ENCODE measurements at regions not wholly inside any gene's neighbourhood (a gene's known extent, or its start where the extent isn't known, plus 50 kb on each side); places are given as distances from the start of the nearest gene placed in this dataset.
A peak's percentile ranks its signal among the peaks of the same experiment; 100 is the strongest.

DNA sequence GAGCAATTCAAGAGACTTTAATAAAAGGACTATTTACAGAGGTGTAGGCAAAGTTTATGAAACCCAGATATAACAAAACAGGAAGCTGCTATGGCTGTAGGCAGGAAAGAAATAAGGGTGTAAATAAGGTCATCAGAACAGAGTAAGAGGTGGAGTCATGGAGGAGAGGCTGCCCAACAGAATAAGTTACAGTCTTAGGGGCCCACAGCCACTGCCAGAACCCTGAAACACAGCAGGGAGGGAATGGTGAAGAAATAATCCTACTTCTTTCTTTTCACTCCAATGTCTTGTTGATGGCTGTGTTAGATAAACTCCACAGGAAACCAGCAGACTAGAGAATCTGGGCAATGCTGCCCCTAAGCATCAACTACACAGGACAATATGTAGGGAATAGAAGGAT lies 155.8 kb upstream of the TAC1 start:
- H3K27ac Mint-ChIP-seq = 0 out of 7 replicates have a peak overlapping the region, but pooled peaks of 1 of the 3 experiments have one; percentile 46
- no peak overlapping the region for H2BK120ac ChIP-seq (ENCODE audit: low read depth, low read length, poor library complexity, severe bottlenecking)
- peaks cover 11 to 15% of the 10 kb centered on the region in 2 experiments for H3K4me1 Mint-ChIP-seq
- H2AK5ac ChIP-seq (ENCODE audit: insufficient read length, low read length) = no peak overlapping the region
- H2BK20ac ChIP-seq (ENCODE audit: low read depth, low read length, poor library complexity, severe bottlenecking) = no peak overlapping the region
- H3K56ac ChIP-seq (ENCODE audit: insufficient read length, low read depth, low read length) = no peak overlapping the region
- H4K8ac ChIP-seq (replicated peaks; ENCODE audit: insufficient read length, low read depth, low read length) = no peak overlapping the region
- no peak for DNase-seq
- H3K27me3 Mint-ChIP-seq (ENCODE audit: low read depth) = no peaks in the 10 kb centered on the region
- no peak overlapping the region for H3K27ac ChIP-seq (ENCODE audit: insufficient read length, low read depth, low read length)
- no peaks in the 10 kb centered on the region for H3K79me1 ChIP-seq (ENCODE audit: insufficient read depth, low read depth, low read length, poor library complexity, severe bottlenecking)
- no peak overlapping the region for H2AFZ ChIP-seq (ENCODE audit: low read length)
- H3T11ph ChIP-seq (ENCODE audit: low read length) = no peak overlapping the region
- no peak overlapping the region for H4K5ac ChIP-seq (ENCODE audit: insufficient read length, low read depth, low read length)
- H4K20me1 ChIP-seq (ENCODE audit: control insufficient read depth, insufficient read depth, insufficient read length) = no peaks in the 10 kb centered on the region
- no peaks in the 10 kb centered on the region for H3K23me2 ChIP-seq (ENCODE audit: insufficient read length, low read depth, low read length, poor library complexity, severe bottlenecking)
- H2BK5ac ChIP-seq (ENCODE audit: insufficient read length, low read length) = no peak overlapping the region
- H3K23ac ChIP-seq (ENCODE audit: insufficient read length, low read depth, low read length) = no peak overlapping the region
- TF ChIP-seq CTCF (conservative IDR thresholded peaks at IDR 0.05) = no peak
- H3K9me3 ChIP-seq (ENCODE audit: control insufficient read depth, low read depth, low read length) = no peaks in the 10 kb centered on the region
- no peak overlapping the region for H2BK15ac ChIP-seq (ENCODE audit: low read depth, low read length)
- no peak overlapping the region for H3K4me2 ChIP-seq (ENCODE audit: insufficient read depth, insufficient read length, low read length)
- H3K79me2 ChIP-seq (ENCODE audit: insufficient read depth, low read length) = no peaks in the 10 kb centered on the region
- H3K9ac ChIP-seq (ENCODE audit: extremely low read depth, insufficient read length, low read length) = no peak overlapping the region
- no peaks in the 10 kb centered on the region for H3K27me3 ChIP-seq (ENCODE audit: insufficient read depth, low read length)
- no peak overlapping the region for H3K4me3 Mint-ChIP-seq
- no peak overlapping the region for H3K18ac ChIP-seq (ENCODE audit: insufficient read length, low read depth, low read length)
- no peaks in the 10 kb centered on the region for H3K4me1 ChIP-seq (ENCODE audit: insufficient read depth, low read length)
- no peak overlapping the region for H3K14ac ChIP-seq (ENCODE audit: insufficient read depth, low read length)
- peaks cover 0 to 3% of the 10 kb centered on the region in 2 experiments; a peak in 1 of 5 replicates for H3K9me3 Mint-ChIP-seq
- H3K36me3 Mint-ChIP-seq (ENCODE audit: insufficient read depth in 1 of 3, low read depth in 3 of 3) = no peaks in the 10 kb centered on the region; a peak in 1 of 7 replicates
- H4K91ac ChIP-seq (ENCODE audit: insufficient read length, low read depth, low read length) = no peak overlapping the region
- H3K4ac ChIP-seq (ENCODE audit: low read depth, low read length) = no peak overlapping the region
- H2BK12ac ChIP-seq (ENCODE audit: insufficient read length, low read depth, low read length) = no peak overlapping the region
